ENCODE measurements at regions not wholly inside any gene's neighbourhood (a gene's known extent, or its start where the extent isn't known, plus 50 kb on each side); places are given as distances from the start of the nearest gene placed in this dataset.

GRCh38 chr18:42192251-42193248, 237.5 kb downstream of the PIK3C3 start:
- TF ChIP-seq POLR2AphosphoS5 (IDR thresholded peaks at IDR 0.05) = no peak
- no peak for TF ChIP-seq POLR2A (IDR thresholded peaks at IDR 0.05)
- TF ChIP-seq EP300 (IDR thresholded peaks at IDR 0.05; ENCODE audit: low read depth) = no peak
- TF ChIP-seq, protein P1, sequence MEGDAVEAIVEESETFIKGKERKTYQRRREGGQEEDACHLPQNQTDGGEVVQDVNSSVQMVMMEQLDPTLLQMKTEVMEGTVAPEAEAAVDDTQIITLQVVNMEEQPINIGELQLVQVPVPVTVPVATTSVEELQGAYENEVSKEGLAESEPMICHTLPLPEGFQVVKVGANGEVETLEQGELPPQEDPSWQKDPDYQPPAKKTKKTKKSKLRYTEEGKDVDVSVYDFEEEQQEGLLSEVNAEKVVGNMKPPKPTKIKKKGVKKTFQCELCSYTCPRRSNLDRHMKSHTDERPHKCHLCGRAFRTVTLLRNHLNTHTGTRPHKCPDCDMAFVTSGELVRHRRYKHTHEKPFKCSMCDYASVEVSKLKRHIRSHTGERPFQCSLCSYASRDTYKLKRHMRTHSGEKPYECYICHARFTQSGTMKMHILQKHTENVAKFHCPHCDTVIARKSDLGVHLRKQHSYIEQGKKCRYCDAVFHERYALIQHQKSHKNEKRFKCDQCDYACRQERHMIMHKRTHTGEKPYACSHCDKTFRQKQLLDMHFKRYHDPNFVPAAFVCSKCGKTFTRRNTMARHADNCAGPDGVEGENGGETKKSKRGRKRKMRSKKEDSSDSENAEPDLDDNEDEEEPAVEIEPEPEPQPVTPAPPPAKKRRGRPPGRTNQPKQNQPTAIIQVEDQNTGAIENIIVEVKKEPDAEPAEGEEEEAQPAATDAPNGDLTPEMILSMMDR (IDR thresholded peaks at IDR 0.05) = no peak
- Histone ChIP-seq H3K4me1 (no peaks in the 10 kb centered on the region), H3K27me3 (no peaks in the 10 kb centered on the region), H3K27ac (no peak overlapping the region), H3K4me3 (no peak overlapping the region), H3K9me3 (no peaks in the 10 kb centered on the region), H3K36me3 (no peaks in the 10 kb centered on the region)
- intact Hi-C loops (cut with DNase I; ENCODE audit: low total_unique reads) (no loop called here), in situ Hi-C loops (cut with MboI; ENCODE audit: low pct_ligation_motif_present in 1 of 4, low pct_unique_long_range_greater_than_20kb in 1 of 4, low sequenced_read_pairs in 3 of 4) (no loop called here)
- WGBS, 2 donors (ENCODE audit: low coverage in 1 of 2) = 34 to 40% methylated on average over 5 of the region's 5 CpGs
- DNase-seq = no peak

DNA sequence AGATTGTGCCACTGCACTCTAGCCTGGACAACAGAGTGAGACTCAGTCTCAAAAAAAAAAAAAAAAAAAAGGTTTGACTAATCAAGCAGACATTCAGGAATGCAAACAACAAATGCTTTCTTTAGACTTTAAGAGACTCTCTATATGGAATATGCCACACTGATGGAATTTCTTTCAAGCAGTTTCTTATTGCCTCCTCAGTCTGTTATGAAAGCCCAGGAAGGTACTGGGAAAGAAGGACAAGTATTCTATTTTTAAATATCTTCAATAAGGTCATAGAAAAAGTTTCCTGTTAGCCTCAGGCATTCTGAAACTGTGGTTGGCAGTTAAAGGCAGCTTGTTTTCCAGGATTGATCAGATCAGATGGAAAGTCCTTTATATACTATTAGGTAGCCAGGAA, 241.6 kb downstream of the PIK3C3 start:
- no peak for DNase-seq
- no peaks in the 10 kb centered on the region for H3K36me3 ChIP-seq
- H3K9me3 ChIP-seq = no peaks in the 10 kb centered on the region
- H3K27me3 ChIP-seq = no peaks in the 10 kb centered on the region
- in situ Hi-C loops (cut with MboI; ENCODE audit: low pct_ligation_motif_present in 1 of 4, low pct_unique_long_range_greater_than_20kb in 1 of 4, low sequenced_read_pairs in 3 of 4) (no loop called here), intact Hi-C loops (cut with DNase I; ENCODE audit: low total_unique reads) (no loop called here)
- H3K4me3 ChIP-seq = no peak overlapping the region
- TF ChIP-seq POLR2AphosphoS5 (IDR thresholded peaks at IDR 0.05) (no peak), POLR2A (IDR thresholded peaks at IDR 0.05) (no peak), EP300 (IDR thresholded peaks at IDR 0.05; ENCODE audit: low read depth) (no peak)
- TF ChIP-seq, protein P1 (IDR thresholded peaks at IDR 0.05) = no peak
- no peak overlapping the region for H3K27ac ChIP-seq
- no peaks in the 10 kb centered on the region for H3K4me1 ChIP-seq

DNA sequence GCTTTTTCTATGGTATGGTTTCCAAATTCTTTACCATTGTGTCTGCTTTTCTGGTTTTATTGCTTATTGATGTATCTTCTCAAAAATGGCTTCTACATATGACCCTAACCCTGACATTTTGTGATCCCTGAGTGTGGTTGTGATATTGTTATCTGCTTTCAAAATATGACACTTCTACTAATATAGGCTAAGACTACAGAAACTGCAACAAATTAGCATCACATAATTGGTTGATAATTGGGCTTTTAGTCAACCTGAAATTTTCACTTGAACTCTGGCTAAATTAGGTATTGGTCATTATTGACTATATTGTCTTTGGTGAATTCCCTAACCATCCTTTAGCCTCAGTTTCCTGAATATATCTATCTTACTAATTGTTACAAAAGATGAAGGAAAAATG, 246.1 kb downstream of the PIK3C3 start:
- no peaks in the 10 kb centered on the region for H3K9me3 ChIP-seq
- no peak overlapping the region for H3K4me3 ChIP-seq
- intact Hi-C loops (cut with DNase I; ENCODE audit: low total_unique reads) (no loop called here), in situ Hi-C loops (cut with MboI; ENCODE audit: low pct_ligation_motif_present in 1 of 4, low pct_unique_long_range_greater_than_20kb in 1 of 4, low sequenced_read_pairs in 3 of 4) (no loop called here)
- no peaks in the 10 kb centered on the region for H3K27me3 ChIP-seq
- no peaks in the 10 kb centered on the region for H3K36me3 ChIP-seq
- no peak for TF ChIP-seq POLR2A (IDR thresholded peaks at IDR 0.05)
- TF ChIP-seq, protein P1 (IDR thresholded peaks at IDR 0.05) = no peak
- no peak for TF ChIP-seq POLR2AphosphoS5 (IDR thresholded peaks at IDR 0.05)
- TF ChIP-seq EP300 (IDR thresholded peaks at IDR 0.05; ENCODE audit: low read depth) = no peak
- no peaks in the 10 kb centered on the region for H3K4me1 ChIP-seq
- no peak for DNase-seq
- no peak overlapping the region for H3K27ac ChIP-seq

- H3K4me1 ChIP-seq = no peaks in the 10 kb centered on the region
- in situ Hi-C loops (cut with MboI; ENCODE audit: low pct_ligation_motif_present in 1 of 4, low pct_unique_long_range_greater_than_20kb in 1 of 4, low sequenced_read_pairs in 3 of 4) = no loop called here
- no peak overlapping the region for H3K4me3 ChIP-seq
- TF ChIP-seq POLR2A (IDR thresholded peaks at IDR 0.05) (no peak), EP300 (IDR thresholded peaks at IDR 0.05; ENCODE audit: low read depth) (no peak), POLR2AphosphoS5 (IDR thresholded peaks at IDR 0.05) (no peak)
- TF ChIP-seq, protein P1 (IDR thresholded peaks at IDR 0.05) = no peak
- no peaks in the 10 kb centered on the region for H3K36me3 ChIP-seq
- no peaks in the 10 kb centered on the region for H3K27me3 ChIP-seq
- H3K9me3 ChIP-seq = no peaks in the 10 kb centered on the region
- no peak for DNase-seq
- intact Hi-C loops (cut with DNase I; ENCODE audit: low total_unique reads) = no loop called here
- no peak overlapping the region for H3K27ac ChIP-seq
- 70 to 84% methylated on average over 5 of the region's 5 CpGs for WGBS, 2 donors (ENCODE audit: low coverage in 1 of 2)
Observed at GRCh38 chr18:42211201-42211600, 256.2 kb downstream of the PIK3C3 start.
